Neural cell (in vitro differentiated cells): ENCODE measurements at regions not wholly inside any gene's neighbourhood (a gene's known extent, or its start where the extent isn't known, plus 50 kb on each side); places are given as distances from the start of the nearest gene placed in this dataset.

Source experiments
- H2AFZ ChIP-seq: fragments of 200-600, 300-800 bp; sonication (generic), shearing (Covaris generic); 2 replicates; pipeline ENCODE4 v1.6.0; 2014; ENCODE audit warnings: low read depth, mild to moderate bottlenecking, antibody characterized with exemption, low read length, moderate library complexity
- H3F3A ChIP-seq: fragments of 200-600 bp; shearing (Covaris generic); 2 replicates; pipeline ENCODE4 v1.6.1; 2016; ENCODE audit warnings: mild to moderate bottlenecking, moderate library complexity, mixed read lengths, antibody characterized with exemption, low read length; ENCODE audit not compliant: insufficient read depth, poor library complexity, severe bottlenecking
- H3K27ac ChIP-seq: fragments of 200-600, 300-800 bp; sonication (generic), shearing (Covaris generic); 2 replicates; pipeline ENCODE4 v1.5.1; 2014; ENCODE audit warnings: mild to moderate bottlenecking, low read length, moderate library complexity
- H3K27me3 ChIP-seq: fragments of 300-800, 200-600 bp; sonication (generic), shearing (Covaris generic); 2 replicates; pipeline ENCODE4 v1.6.0; 2014; ENCODE audit warnings: mild to moderate bottlenecking, low read depth, low read length, moderate library complexity; ENCODE audit not compliant: insufficient read depth
- H3K36me3 ChIP-seq: fragments of 300-800, 200-600 bp; sonication (generic), shearing (Covaris generic); 2 replicates; pipeline ENCODE4 v1.5.1; 2014; ENCODE audit warnings: mild to moderate bottlenecking, antibody characterized with exemption, low read length, moderate library complexity; ENCODE audit not compliant: insufficient read depth
- H3K4me2 ChIP-seq: fragments of 300-800, 200-600 bp; sonication (generic), shearing (Covaris generic); 2 replicates; pipeline ENCODE4 v1.6.0; 2014; ENCODE audit warnings: mild to moderate bottlenecking, low read length
- H3K4me3 ChIP-seq: fragments of 300-800, 200-600 bp; sonication (generic), shearing (Covaris generic); 2 replicates; pipeline ENCODE4 v1.5.1; 2014; ENCODE audit warnings: mild to moderate bottlenecking, low read length, moderate library complexity
- H3K79me2 ChIP-seq: fragments of 200-600 bp; shearing (Covaris generic); replicated peaks from 2 replicates; pipeline ENCODE4 v1.6.0; 2014; ENCODE audit warnings: mild to moderate bottlenecking, low read length, moderate library complexity; ENCODE audit not compliant: insufficient read depth
- H3K9ac ChIP-seq: fragments of 300-800, 200-600 bp; sonication (generic), shearing (Covaris generic); 2 replicates; pipeline ENCODE4 v1.6.1; 2016; ENCODE audit warnings: mild to moderate bottlenecking, low read length, mixed read lengths
- H3K9me2 ChIP-seq: fragments of 200-600 bp; shearing (Covaris generic); 2 replicates; pipeline ENCODE4 v1.6.1; 2016; ENCODE audit warnings: mild to moderate bottlenecking, low read length, mixed read lengths; ENCODE audit not compliant: insufficient read depth
- H3K9me3 ChIP-seq: fragments of 200-600, 300-800 bp; sonication (generic), shearing (Covaris generic); 2 replicates; pipeline ENCODE4 v1.6.1; 2016; ENCODE audit warnings: mild to moderate bottlenecking, mixed run types, low read length, moderate library complexity, mixed read lengths
- H4K20me1 ChIP-seq: fragments of 200-600 bp; shearing (Covaris generic); 2 replicates; pipeline ENCODE4 v1.6.1; 2016; ENCODE audit warnings: mild to moderate bottlenecking, mixed run types; ENCODE audit not compliant: insufficient read depth
- EP300 ChIP-seq: fragments of 450-650 bp; conservative IDR thresholded peaks from 2 replicates; pipeline ENCODE4 v1.6.1; 2014; ENCODE audit warnings: antibody characterized with exemption, mild to moderate bottlenecking, moderate library complexity; ENCODE audit not compliant: poor library complexity, severe bottlenecking
- EZH2 ChIP-seq: fragments of 200-600, 300-800 bp; shearing (Covaris generic), sonication (generic); IDR thresholded peaks from 2 replicates; pipeline ENCODE4 v1.6.1; 2014; ENCODE audit warnings: antibody characterized with exemption, low read length, borderline replicate concordance, mild to moderate bottlenecking; ENCODE audit not compliant: insufficient read depth, poor library complexity, severe bottlenecking
- MXI1 ChIP-seq: fragments of 450-650 bp; conservative IDR thresholded peaks from 2 replicates; pipeline ENCODE4 v1.6.1; 2014; ENCODE audit warnings: antibody characterized with exemption, mild to moderate bottlenecking; ENCODE audit not compliant: poor library complexity, severe bottlenecking
- POLR2AphosphoS5 ChIP-seq: IDR thresholded peaks from 2 replicates; pipeline ENCODE4 v1.6.1; 2012
- RAD21 ChIP-seq: fragments of 450-650 bp; conservative IDR thresholded peaks from 2 replicates; pipeline ENCODE4 v1.6.1; 2014; ENCODE audit warnings: antibody characterized with exemption, mild to moderate bottlenecking, moderate library complexity
- SMC3 ChIP-seq: fragments of 450-650 bp; conservative IDR thresholded peaks from 2 replicates; pipeline ENCODE4 v1.6.1; 2014; ENCODE audit warnings: antibody characterized with exemption, mild to moderate bottlenecking, moderate library complexity; ENCODE audit not compliant: poor library complexity
- TAF1 ChIP-seq: IDR thresholded peaks from 2 replicates; pipeline ENCODE4 v1.6.1; 2012; ENCODE audit warnings: low read depth
- TF ChIP-seq, protein P1 (sequence below): IDR thresholded peaks from 2 replicates; pipeline ENCODE4 v1.6.1; 2012; ENCODE audit warnings: borderline replicate concordance
- TF ChIP-seq, protein P2 (sequence below): fragments of 450-650 bp; IDR thresholded peaks from 2 replicates; pipeline ENCODE4 v1.5.1; 2014; ENCODE audit warnings: antibody characterized with exemption, mild to moderate bottlenecking, moderate library complexity; ENCODE audit not compliant: poor library complexity, severe bottlenecking

DNA sequence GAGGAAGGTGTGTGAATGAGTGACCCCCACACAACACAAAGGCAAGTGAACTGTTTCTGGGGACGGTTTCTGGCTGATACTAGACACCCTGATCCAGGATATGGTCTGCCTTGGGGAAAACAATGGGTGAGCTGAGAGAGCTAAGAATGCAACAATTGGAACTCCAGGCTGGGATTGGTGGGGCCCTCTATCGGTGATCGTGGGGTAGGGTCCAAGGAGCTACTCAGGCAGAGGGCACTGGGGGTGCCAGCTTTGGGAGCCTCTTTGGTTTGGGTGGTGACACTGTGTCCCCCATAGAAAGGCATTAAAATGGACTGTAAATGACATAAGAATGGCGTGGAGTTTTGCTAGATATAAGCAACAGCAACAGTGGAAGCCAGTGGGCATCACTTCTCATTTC, 439.1 kb downstream of the DMAC1 start:
- Histone ChIP-seq H3F3A (no peaks in the 10 kb centered on the region), H3K27ac (no peak overlapping the region), H4K20me1 (no peaks in the 10 kb centered on the region), H3K79me2 (no peaks in the 10 kb centered on the region), H2AFZ (no peak overlapping the region), H3K4me2 (no peak overlapping the region), H3K4me3 (no peak overlapping the region), H3K36me3 (no peaks in the 10 kb centered on the region), H3K9ac (no peak overlapping the region), H3K27me3 (no peaks in the 10 kb centered on the region), H3K9me3 (no peaks in the 10 kb centered on the region), H3K9me2 (no peaks in the 10 kb centered on the region)
- TF ChIP-seq SMC3 (no peak), EZH2 (no peak), MXI1 (no peak), RAD21 (no peak), POLR2AphosphoS5 (no peak), EP300 (no peak), TAF1 (no peak)
- TF ChIP-seq, protein P1, sequence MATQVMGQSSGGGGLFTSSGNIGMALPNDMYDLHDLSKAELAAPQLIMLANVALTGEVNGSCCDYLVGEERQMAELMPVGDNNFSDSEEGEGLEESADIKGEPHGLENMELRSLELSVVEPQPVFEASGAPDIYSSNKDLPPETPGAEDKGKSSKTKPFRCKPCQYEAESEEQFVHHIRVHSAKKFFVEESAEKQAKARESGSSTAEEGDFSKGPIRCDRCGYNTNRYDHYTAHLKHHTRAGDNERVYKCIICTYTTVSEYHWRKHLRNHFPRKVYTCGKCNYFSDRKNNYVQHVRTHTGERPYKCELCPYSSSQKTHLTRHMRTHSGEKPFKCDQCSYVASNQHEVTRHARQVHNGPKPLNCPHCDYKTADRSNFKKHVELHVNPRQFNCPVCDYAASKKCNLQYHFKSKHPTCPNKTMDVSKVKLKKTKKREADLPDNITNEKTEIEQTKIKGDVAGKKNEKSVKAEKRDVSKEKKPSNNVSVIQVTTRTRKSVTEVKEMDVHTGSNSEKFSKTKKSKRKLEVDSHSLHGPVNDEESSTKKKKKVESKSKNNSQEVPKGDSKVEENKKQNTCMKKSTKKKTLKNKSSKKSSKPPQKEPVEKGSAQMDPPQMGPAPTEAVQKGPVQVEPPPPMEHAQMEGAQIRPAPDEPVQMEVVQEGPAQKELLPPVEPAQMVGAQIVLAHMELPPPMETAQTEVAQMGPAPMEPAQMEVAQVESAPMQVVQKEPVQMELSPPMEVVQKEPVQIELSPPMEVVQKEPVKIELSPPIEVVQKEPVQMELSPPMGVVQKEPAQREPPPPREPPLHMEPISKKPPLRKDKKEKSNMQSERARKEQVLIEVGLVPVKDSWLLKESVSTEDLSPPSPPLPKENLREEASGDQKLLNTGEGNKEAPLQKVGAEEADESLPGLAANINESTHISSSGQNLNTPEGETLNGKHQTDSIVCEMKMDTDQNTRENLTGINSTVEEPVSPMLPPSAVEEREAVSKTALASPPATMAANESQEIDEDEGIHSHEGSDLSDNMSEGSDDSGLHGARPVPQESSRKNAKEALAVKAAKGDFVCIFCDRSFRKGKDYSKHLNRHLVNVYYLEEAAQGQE: no peak
- TF ChIP-seq, protein P2, sequence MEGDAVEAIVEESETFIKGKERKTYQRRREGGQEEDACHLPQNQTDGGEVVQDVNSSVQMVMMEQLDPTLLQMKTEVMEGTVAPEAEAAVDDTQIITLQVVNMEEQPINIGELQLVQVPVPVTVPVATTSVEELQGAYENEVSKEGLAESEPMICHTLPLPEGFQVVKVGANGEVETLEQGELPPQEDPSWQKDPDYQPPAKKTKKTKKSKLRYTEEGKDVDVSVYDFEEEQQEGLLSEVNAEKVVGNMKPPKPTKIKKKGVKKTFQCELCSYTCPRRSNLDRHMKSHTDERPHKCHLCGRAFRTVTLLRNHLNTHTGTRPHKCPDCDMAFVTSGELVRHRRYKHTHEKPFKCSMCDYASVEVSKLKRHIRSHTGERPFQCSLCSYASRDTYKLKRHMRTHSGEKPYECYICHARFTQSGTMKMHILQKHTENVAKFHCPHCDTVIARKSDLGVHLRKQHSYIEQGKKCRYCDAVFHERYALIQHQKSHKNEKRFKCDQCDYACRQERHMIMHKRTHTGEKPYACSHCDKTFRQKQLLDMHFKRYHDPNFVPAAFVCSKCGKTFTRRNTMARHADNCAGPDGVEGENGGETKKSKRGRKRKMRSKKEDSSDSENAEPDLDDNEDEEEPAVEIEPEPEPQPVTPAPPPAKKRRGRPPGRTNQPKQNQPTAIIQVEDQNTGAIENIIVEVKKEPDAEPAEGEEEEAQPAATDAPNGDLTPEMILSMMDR: no peak

DNA sequence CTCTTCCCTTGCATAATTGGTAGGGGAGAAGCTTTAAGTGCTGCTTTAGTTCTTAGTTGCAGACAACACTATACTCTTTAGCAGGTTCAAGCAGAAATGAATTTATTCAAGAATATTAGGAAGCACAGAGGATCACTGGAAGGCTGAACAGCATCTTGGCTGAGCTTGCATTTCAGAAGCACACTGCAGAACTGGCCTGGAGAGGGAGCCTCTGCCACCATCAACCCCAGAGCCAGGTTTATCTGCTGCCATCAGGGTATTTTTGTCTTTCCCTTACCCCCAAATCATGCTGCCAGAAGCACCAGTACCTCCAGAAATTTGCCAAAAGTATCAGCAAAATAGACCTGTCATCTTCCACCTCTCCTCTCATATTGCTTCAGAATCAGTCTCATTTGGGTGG, 440.7 kb downstream of the DMAC1 start:
- Histone ChIP-seq H3K4me3 (no peak overlapping the region), H3K36me3 (no peaks in the 10 kb centered on the region), H3K4me2 (no peak overlapping the region), H3K27me3 (no peaks in the 10 kb centered on the region), H4K20me1 (no peaks in the 10 kb centered on the region), H3K9me2 (no peaks in the 10 kb centered on the region), H3K27ac (no peak overlapping the region), H3K79me2 (no peaks in the 10 kb centered on the region), H3K9me3 (no peaks in the 10 kb centered on the region), H3F3A (no peaks in the 10 kb centered on the region), H3K9ac (no peak overlapping the region), H2AFZ (no peak overlapping the region)
- TF ChIP-seq EZH2: no peak

DNA sequence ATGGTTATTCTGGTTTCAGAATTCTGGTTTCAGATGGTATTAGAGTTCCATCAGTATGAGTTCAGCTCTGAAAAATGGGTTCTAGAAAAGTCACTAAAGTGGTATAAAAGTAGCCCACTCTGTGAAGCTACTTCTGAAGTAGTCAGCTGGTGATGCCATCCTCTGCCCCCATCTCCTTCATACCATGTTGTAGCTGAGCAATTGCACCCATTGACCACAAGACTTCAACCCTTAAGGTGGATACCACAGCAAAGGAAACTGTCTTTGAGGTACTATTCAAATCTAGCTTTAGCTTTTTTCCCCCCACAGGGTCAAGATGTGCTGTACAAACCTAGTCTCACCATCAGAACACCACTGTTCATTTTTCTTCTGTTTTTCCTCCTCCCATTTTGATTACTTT, 444.9 kb downstream of the DMAC1 start:
- Histone ChIP-seq H3K27me3 (no peaks in the 10 kb centered on the region), H3K4me2 (no peak overlapping the region), H3K9ac (no peak overlapping the region), H3K4me3 (no peak overlapping the region), H4K20me1 (no peaks in the 10 kb centered on the region), H3K9me3 (no peaks in the 10 kb centered on the region), H3K9me2 (no peaks in the 10 kb centered on the region), H3K36me3 (no peaks in the 10 kb centered on the region), H3K79me2 (no peaks in the 10 kb centered on the region), H2AFZ (no peak overlapping the region), H3K27ac (no peak overlapping the region), H3F3A (no peaks in the 10 kb centered on the region)
- TF ChIP-seq EZH2 (no peak), EP300 (no peak), MXI1 (no peak), POLR2AphosphoS5 (no peak), SMC3 (no peak), RAD21 (no peak)
- TF ChIP-seq, protein P2: no peak
